ENCODE measurements at regions not wholly inside any gene's neighbourhood (a gene's known extent, or its start where the extent isn't known, plus 50 kb on each side); places are given as distances from the start of the nearest gene placed in this dataset.

DNA sequence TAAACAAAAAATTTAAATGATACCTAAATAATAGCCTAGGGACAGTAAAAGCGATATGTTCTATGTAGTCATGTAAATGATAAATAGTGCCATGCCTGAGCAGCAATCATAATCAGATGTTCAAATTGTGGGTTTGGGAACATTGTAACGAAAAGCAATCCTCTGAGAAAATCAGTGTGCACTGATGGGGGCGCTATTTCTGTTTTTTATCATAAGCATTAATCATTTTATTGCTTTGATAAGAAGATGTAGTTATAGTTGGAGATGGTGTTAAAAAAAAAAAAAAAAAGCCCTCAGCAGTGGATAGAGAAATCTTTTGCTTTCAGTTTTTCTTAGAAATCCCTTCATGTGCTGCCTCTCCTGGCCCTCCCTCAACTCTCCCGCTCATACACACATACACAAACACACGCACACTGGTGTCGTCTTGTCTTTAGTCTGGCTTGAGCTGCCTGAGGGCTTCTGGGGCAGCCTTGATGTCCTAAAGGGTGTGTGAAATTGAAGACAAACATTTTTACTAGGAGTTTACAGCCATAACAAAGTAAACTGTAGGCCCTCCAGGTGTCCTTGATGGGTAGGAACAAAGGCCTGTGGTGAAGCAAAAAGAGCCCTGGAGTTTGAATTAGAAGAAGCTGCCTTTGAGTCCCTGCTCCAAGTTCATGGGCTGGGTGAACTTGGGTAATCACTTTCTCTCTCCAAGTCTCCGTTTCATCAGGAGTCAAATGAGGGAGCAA, 428.1 kb downstream of the SOX2 start:
- TF ChIP-seq, protein P1, sequence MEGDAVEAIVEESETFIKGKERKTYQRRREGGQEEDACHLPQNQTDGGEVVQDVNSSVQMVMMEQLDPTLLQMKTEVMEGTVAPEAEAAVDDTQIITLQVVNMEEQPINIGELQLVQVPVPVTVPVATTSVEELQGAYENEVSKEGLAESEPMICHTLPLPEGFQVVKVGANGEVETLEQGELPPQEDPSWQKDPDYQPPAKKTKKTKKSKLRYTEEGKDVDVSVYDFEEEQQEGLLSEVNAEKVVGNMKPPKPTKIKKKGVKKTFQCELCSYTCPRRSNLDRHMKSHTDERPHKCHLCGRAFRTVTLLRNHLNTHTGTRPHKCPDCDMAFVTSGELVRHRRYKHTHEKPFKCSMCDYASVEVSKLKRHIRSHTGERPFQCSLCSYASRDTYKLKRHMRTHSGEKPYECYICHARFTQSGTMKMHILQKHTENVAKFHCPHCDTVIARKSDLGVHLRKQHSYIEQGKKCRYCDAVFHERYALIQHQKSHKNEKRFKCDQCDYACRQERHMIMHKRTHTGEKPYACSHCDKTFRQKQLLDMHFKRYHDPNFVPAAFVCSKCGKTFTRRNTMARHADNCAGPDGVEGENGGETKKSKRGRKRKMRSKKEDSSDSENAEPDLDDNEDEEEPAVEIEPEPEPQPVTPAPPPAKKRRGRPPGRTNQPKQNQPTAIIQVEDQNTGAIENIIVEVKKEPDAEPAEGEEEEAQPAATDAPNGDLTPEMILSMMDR (conservative IDR thresholded peaks at IDR 0.05) = peak; percentile 36
- TF ChIP-seq ZFX (IDR thresholded peaks at IDR 0.05) = no peak

All from C4-2B (cell line).